H9 (cell line): ENCODE measurements at regions not wholly inside any gene's neighbourhood (a gene's known extent, or its start where the extent isn't known, plus 50 kb on each side); places are given as distances from the start of the nearest gene placed in this dataset.

Experiments used
- DNase-seq: peaks from one replicate; pipeline ENCODE4 v3.0.0-alpha.2; 2017
- H2AFZ ChIP-seq: one replicate; pipeline ENCODE4 v1.6.1; 2013; ENCODE audit warnings: mild to moderate bottlenecking, low read length, control low read depth, moderate library complexity
- H2AK5ac ChIP-seq: 2 replicates; pipeline ENCODE4 v1.6.1; 2013; ENCODE audit warnings: low read length, control low read depth, mixed read lengths; ENCODE audit not compliant: insufficient read length
- H2BK120ac ChIP-seq: one replicate; pipeline ENCODE4 v1.6.1; 2013; ENCODE audit warnings: low read depth, mild to moderate bottlenecking, low read length, control low read depth, inconsistent platforms; ENCODE audit not compliant: poor library complexity, severe bottlenecking
- H2BK12ac ChIP-seq: 2 replicates; pipeline ENCODE4 v1.6.1; 2013; ENCODE audit warnings: low read length, control low read depth, mixed read lengths, low read depth; ENCODE audit not compliant: insufficient read length
- H2BK15ac ChIP-seq: 2 replicates; pipeline ENCODE4 v1.6.1; 2013; ENCODE audit warnings: low read depth, low read length, control low read depth
- H2BK20ac ChIP-seq: one replicate; pipeline ENCODE4 v1.6.1; 2013; ENCODE audit warnings: low read depth, mild to moderate bottlenecking, low read length, control low read depth, inconsistent platforms; ENCODE audit not compliant: poor library complexity, severe bottlenecking
- H2BK5ac ChIP-seq: 2 replicates; pipeline ENCODE4 v1.6.1; 2013; ENCODE audit warnings: low read length, control low read depth, mixed read lengths; ENCODE audit not compliant: insufficient read length
- H3K14ac ChIP-seq: 2 replicates; pipeline ENCODE4 v1.6.1; 2013; ENCODE audit warnings: low read length, control low read depth; ENCODE audit not compliant: insufficient read depth
- H3K18ac ChIP-seq: 2 replicates; pipeline ENCODE4 v1.6.1; 2013; ENCODE audit warnings: low read depth, mild to moderate bottlenecking, mixed read lengths, low read length, control low read depth; ENCODE audit not compliant: insufficient read length
- H3K23ac ChIP-seq: 2 replicates; pipeline ENCODE4 v1.6.1; 2013; ENCODE audit warnings: low read length, control low read depth, mixed read lengths, low read depth; ENCODE audit not compliant: insufficient read length
- H3K23me2 ChIP-seq: 2 replicates; pipeline ENCODE4 v1.6.1; 2013; ENCODE audit warnings: low read depth, mild to moderate bottlenecking, mixed read lengths, low read length, control low read depth; ENCODE audit not compliant: insufficient read length, poor library complexity, severe bottlenecking
- H3K27ac ChIP-seq: 2 replicates; pipeline ENCODE4 v1.5.1; 2013; ENCODE audit warnings: low read length, control low read depth, mixed read lengths, low read depth; ENCODE audit not compliant: insufficient read length
- H3K27me3 ChIP-seq: 2 replicates; pipeline ENCODE4 v1.6.1; 2013; ENCODE audit warnings: low read length, control low read depth, inconsistent platforms; ENCODE audit not compliant: insufficient read depth
- H3K4ac ChIP-seq: 2 replicates; pipeline ENCODE4 v1.6.1; 2013; ENCODE audit warnings: low read depth, mild to moderate bottlenecking, control low read depth, inconsistent platforms, low read length, moderate library complexity
- H3K4me1 ChIP-seq: 2 replicates; pipeline ENCODE4 v1.6.1; 2013; ENCODE audit warnings: low read length, control low read depth, inconsistent platforms; ENCODE audit not compliant: insufficient read depth
- H3K4me2 ChIP-seq: 2 replicates; pipeline ENCODE4 v1.6.1; 2013; ENCODE audit warnings: low read length, control low read depth, mixed read lengths; ENCODE audit not compliant: insufficient read length, insufficient read depth
- H3K56ac ChIP-seq: 2 replicates; pipeline ENCODE4 v1.6.1; 2013; ENCODE audit warnings: low read depth, mild to moderate bottlenecking, mixed read lengths, low read length, control low read depth; ENCODE audit not compliant: insufficient read length
- H3K79me1 ChIP-seq: 2 replicates; pipeline ENCODE4 v1.6.1; 2013; ENCODE audit warnings: low read depth, mild to moderate bottlenecking, moderate library complexity, low read length, control low read depth, inconsistent platforms; ENCODE audit not compliant: insufficient read depth, poor library complexity, severe bottlenecking
- H3K79me2 ChIP-seq: 2 replicates; pipeline ENCODE4 v1.6.1; 2013; ENCODE audit warnings: low read length, control low read depth, inconsistent platforms; ENCODE audit not compliant: insufficient read depth
- H3K9ac ChIP-seq: 2 replicates; pipeline ENCODE4 v1.6.1; 2013; ENCODE audit warnings: low read length, control low read depth, mixed read lengths; ENCODE audit not compliant: insufficient read length; ENCODE audit errors: extremely low read depth
- H3K9me3 ChIP-seq: one replicate; pipeline ENCODE4 v1.6.1; 2013; ENCODE audit warnings: low read depth, low read length, inconsistent platforms; ENCODE audit not compliant: control insufficient read depth
- H3T11ph ChIP-seq: one replicate; pipeline ENCODE4 v1.6.1; 2013; ENCODE audit warnings: mild to moderate bottlenecking, low read length, control low read depth, inconsistent platforms
- H4K20me1 ChIP-seq: one replicate; pipeline ENCODE4 v1.6.1; 2013; ENCODE audit not compliant: control insufficient read depth, insufficient read length, insufficient read depth
- H4K5ac ChIP-seq: 2 replicates; pipeline ENCODE4 v1.6.1; 2013; ENCODE audit warnings: low read depth, mild to moderate bottlenecking, mixed read lengths, low read length, control low read depth; ENCODE audit not compliant: insufficient read length
- H4K8ac ChIP-seq: replicated peaks from 2 replicates; pipeline ENCODE4 v1.6.1; 2013; ENCODE audit warnings: low read length, control low read depth, mixed read lengths, low read depth; ENCODE audit not compliant: insufficient read length
- H4K91ac ChIP-seq: 2 replicates; pipeline ENCODE4 v1.6.1; 2013; ENCODE audit warnings: low read depth, mild to moderate bottlenecking, moderate library complexity, mixed read lengths, low read length, control low read depth; ENCODE audit not compliant: insufficient read length
- H3K27ac Mint-ChIP-seq, 3 experiments: 2 replicates in 2 of 3; 3 replicates in 1 of 3; pipeline ENCODE4 v1.8.0; 2020 to 2021; ENCODE audit warnings: mixed read lengths in 3 of 3, mild to moderate bottlenecking in 1 of 3, moderate library complexity in 1 of 3
- H3K27me3 Mint-ChIP-seq: 2 replicates; pipeline ENCODE4 v1.8.0; 2021; ENCODE audit warnings: low read depth, mild to moderate bottlenecking, moderate library complexity, mixed read lengths
- H3K36me3 Mint-ChIP-seq, 3 experiments: 2 replicates in 2 of 3; 3 replicates in 1 of 3; pipeline ENCODE4 v1.8.0; 2020 to 2021; ENCODE audit warnings: low read depth in 3 of 3, mixed read lengths in 3 of 3; ENCODE audit not compliant: insufficient read depth in 1 of 3
- H3K4me1 Mint-ChIP-seq, 2 experiments: 2 replicates each; pipeline ENCODE4 v1.8.0; 2020; ENCODE audit warnings: mixed read lengths in 2 of 2
- H3K4me3 Mint-ChIP-seq, 2 experiments: 2 replicates in 1 of 2; 3 replicates in 1 of 2; pipeline ENCODE4 v1.8.0; 2020 to 2021; ENCODE audit warnings: mild to moderate bottlenecking in 2 of 2, mixed read lengths in 2 of 2, moderate library complexity in 1 of 2
- H3K9me3 Mint-ChIP-seq, 2 experiments: 2 replicates in 1 of 2; 3 replicates in 1 of 2; pipeline ENCODE4 v1.8.0; 2020; ENCODE audit warnings: mild to moderate bottlenecking in 2 of 2, mixed read lengths in 2 of 2, moderate library complexity in 1 of 2
- CTCF ChIP-seq: fragments of 200-600 bp; sonication (generic); conservative IDR thresholded peaks from 3 replicates; pipeline ENCODE4 v1.8.0; 2021; ENCODE audit warnings: antibody characterized with exemption, mild to moderate bottlenecking
- WGBS: extraction: QIAGEN DNeasy Blood & Tissue Kit; methylation state at CpG from one replicate; pipeline ENCODE4 v1.1.7; 2013; ENCODE audit warnings: missing lambda C conversion rate, low lambda C conversion rate, mixed read lengths; ENCODE audit not compliant: insufficient read length; ENCODE audit errors: extremely low coverage; 5-methylcytosine and 5-hydroxymethylcytosine counted together

- Histone ChIP-seq H4K5ac (no peak overlapping the region), H3K23me2 (no peaks in the 10 kb centered on the region), H3K79me2 (no peaks in the 10 kb centered on the region), H3K27me3 (no peaks in the 10 kb centered on the region), H2BK15ac (no peak overlapping the region), H2BK120ac (no peak overlapping the region), H3K56ac (no peak overlapping the region), H3K18ac (no peak overlapping the region), H3K14ac (no peak overlapping the region), H3K9ac (no peak overlapping the region), H3K4ac (no peak overlapping the region), H3T11ph (no peak overlapping the region), H3K4me1 (no peaks in the 10 kb centered on the region), H2BK20ac (no peak overlapping the region), H2BK5ac (no peak overlapping the region), H4K20me1 (no peaks in the 10 kb centered on the region), H4K8ac (no peak overlapping the region), H3K79me1 (no peaks in the 10 kb centered on the region), H3K9me3 (no peaks in the 10 kb centered on the region), H4K91ac (no peak overlapping the region), H3K27ac (no peak overlapping the region), H3K23ac (no peak overlapping the region), H2AFZ (no peak overlapping the region), H2AK5ac (no peak overlapping the region), H2BK12ac (no peak overlapping the region), H3K4me2 (no peak overlapping the region)
- WGBS, result no CpG with 5 or more reads among the region's 2 CpGs
- no peaks in the 10 kb centered on the region for H3K36me3 Mint-ChIP-seq
- no peak overlapping the region for H3K4me3 Mint-ChIP-seq
- TF ChIP-seq CTCF, result no peak
- DNase-seq, result no peak
- no peaks in the 10 kb centered on the region for H3K4me1 Mint-ChIP-seq
- H3K27me3 Mint-ChIP-seq, result no peaks in the 10 kb centered on the region
- H3K27ac Mint-ChIP-seq, result no peak overlapping the region; a peak in 1 of 7 replicates
- peaks cover 0 to 3% of the 10 kb centered on the region in 2 experiments; a peak in 2 of 5 replicates for H3K9me3 Mint-ChIP-seq
Observed at GRCh38 chr21:28459193-28459592, 533.5 kb downstream of the LTN1 start.
